GM12892 (cell line): ENCODE measurements at regions not wholly inside any gene's neighbourhood (a gene's known extent, or its start where the extent isn't known, plus 50 kb on each side); places are given as distances from the start of the nearest gene placed in this dataset.

Source experiments
- POLR2A ChIP-seq: IDR thresholded peaks from 2 replicates; pipeline ENCODE4 v1.6.1; 2011; ENCODE audit warnings: low read depth, low read length, control low read depth
- POLR2AphosphoS5 ChIP-seq: IDR thresholded peaks from 2 replicates; pipeline ENCODE4 v1.6.1; 2011; ENCODE audit warnings: low read depth, low read length, control low read depth

- TF ChIP-seq POLR2A (no peak), POLR2AphosphoS5 (no peak)
Observed at GRCh38 chr4:83962492-83962891, 426.6 kb downstream of the GPAT3 start.
